Panc1 (cell line): ENCODE measurements at regions not wholly inside any gene's neighbourhood (a gene's known extent, or its start where the extent isn't known, plus 50 kb on each side); places are given as distances from the start of the nearest gene placed in this dataset.

Source experiments
- ATAC-seq: fragments of 200-7000 bp; cut with Tn5 transposase; 2 replicates; pipeline ENCODE4 v1.9.1; 2020; ENCODE audit warnings: mild to moderate bottlenecking, moderate library complexity
- BruUV-seq: library from RNA; stranded (reverse); fragments of 400-500 nt; replicated peaks from 2 replicates; lab custom pipeline; 2021; lab: Mats Ljungman, UMichigan
- CTCF ChIA-PET: fragments of 300-600 bp; sonication (Branson Sonifier 250); formaldehyde crosslinking; loops from one replicate; lab custom pipeline; 2022; ENCODE audit warnings: antibody characterized with exemption; lab: Charles Lee
- POLR2A ChIA-PET: fragments of 300-600 bp; sonication (Branson Sonifier 250); formaldehyde crosslinking; loops from one replicate; lab custom pipeline; 2022; ENCODE audit warnings: antibody characterized with exemption; lab: Charles Lee
- DNase-seq: peaks from one replicate; pipeline ENCODE4 v3.0.0-alpha.2; 2010; ENCODE audit warnings: low read depth, low spot score
- H3K27ac ChIP-seq: 2 replicates; pipeline ENCODE4 v1.5.1; 2011; ENCODE audit warnings: mild to moderate bottlenecking, low read length, inconsistent platforms
- H3K27me3 ChIP-seq: fragments of 200-500 bp; sonication (Bioruptor generic); 2 replicates; pipeline ENCODE4 v1.6.0; 2014; ENCODE audit warnings: low read length, inconsistent platforms; ENCODE audit not compliant: control insufficient read depth, insufficient read depth
- H3K36me3 ChIP-seq: fragments of 200-500 bp; sonication (Bioruptor generic); 2 replicates; pipeline ENCODE4 v1.5.1; 2014; ENCODE audit warnings: inconsistent platforms, mild to moderate bottlenecking, low read length, moderate library complexity; ENCODE audit not compliant: control insufficient read depth, insufficient read depth
- H3K4me1 ChIP-seq: 2 replicates; pipeline ENCODE4 v1.5.1; 2011; ENCODE audit warnings: inconsistent platforms, mild to moderate bottlenecking, low read length, moderate library complexity; ENCODE audit not compliant: control insufficient read depth, insufficient read depth
- H3K4me3 ChIP-seq, 2 experiments: 2 replicates each; pipeline ENCODE4 v1.5.1; 2011 to 2012; ENCODE audit warnings: low read depth in 2 of 2, low read length in 2 of 2, mild to moderate bottlenecking in 2 of 2, inconsistent platforms in 1 of 2, moderate library complexity in 1 of 2
- H3K9me3 ChIP-seq: fragments of 200-500 bp; sonication (Bioruptor generic); 2 replicates; pipeline ENCODE4 v1.5.1; 2014; ENCODE audit warnings: low read depth, mild to moderate bottlenecking, inconsistent platforms, low read length, moderate library complexity; ENCODE audit not compliant: control insufficient read depth, insufficient read depth
- POLR2AphosphoS5 ChIP-seq: IDR thresholded peaks from 2 replicates; pipeline ENCODE4 v1.6.1; 2012; ENCODE audit warnings: mild to moderate bottlenecking, low read depth, low read length, moderate library complexity
- SIN3A ChIP-seq: IDR thresholded peaks from 2 replicates; pipeline ENCODE4 v1.6.1; 2012; ENCODE audit warnings: low read depth, mild to moderate bottlenecking, low read length, moderate library complexity, borderline replicate concordance; ENCODE audit not compliant: insufficient read depth
- TCF7L2 ChIP-seq: IDR thresholded peaks from 2 replicates; pipeline ENCODE4 v1.6.1; 2011; ENCODE audit warnings: mild to moderate bottlenecking, low read depth, low read length, inconsistent platforms
- in situ Hi-C: cut with HindIII; loops from 2 replicates; pipeline ENCODE4 v1.10.0; 2016; ENCODE audit warnings: low sequenced_read_pairs, low pct_unique_long_range_greater_than_20kb
- intact Hi-C: fragments of 100-400 bp; cut with micrococcal nuclease; formaldehyde crosslinking; loops from one replicate; pipeline ENCODE4 v1.10.0; 2022; ENCODE audit not compliant: unreplicated experiment
- TF ChIP-seq, protein P1 (sequence below), 2 experiments: IDR thresholded peaks; 2 replicates each; pipeline ENCODE4 v1.6.1; 2011 to 2012; ENCODE audit warnings: low read depth in 2 of 2, control low read depth in 1 of 2, low read length in 1 of 2, mild to moderate bottlenecking in 1 of 2, moderate library complexity in 1 of 2; ENCODE audit not compliant: insufficient read depth in 1 of 2
- TF ChIP-seq, protein P2 (sequence below): fragments of 450-650 bp; IDR thresholded peaks from 2 replicates; pipeline ENCODE4 v1.5.1; 2017; ENCODE audit warnings: mild to moderate bottlenecking

DNA sequence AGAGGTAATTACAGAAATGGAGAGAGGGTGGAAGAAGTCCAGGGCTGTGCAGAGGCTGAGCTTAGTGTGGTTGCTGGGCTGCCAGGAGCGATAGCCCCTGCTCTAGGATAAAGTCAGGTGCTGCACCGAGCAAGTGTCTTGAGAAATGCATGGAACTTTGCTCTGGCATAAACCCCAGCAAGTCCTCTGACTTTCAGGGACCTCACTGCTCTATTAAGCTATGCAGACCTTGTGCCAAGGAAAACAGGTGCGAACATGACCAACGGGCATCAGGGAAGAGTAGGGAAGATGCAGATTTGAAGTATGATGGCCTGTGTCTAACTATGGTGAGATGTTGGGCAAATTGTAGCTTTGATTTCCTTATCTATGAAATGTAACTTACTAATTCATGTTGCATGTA lies 416.8 kb downstream of the NR2F2 start:
- DNase-seq = no peak
- no peaks in the 10 kb centered on the region for H3K9me3 ChIP-seq
- ATAC-seq = no peak
- no peaks in the 10 kb centered on the region for H3K4me1 ChIP-seq
- no peaks in the 10 kb centered on the region for H3K36me3 ChIP-seq
- ChIA-PET POLR2A (no interaction called here), CTCF (no interaction called here)
- BruUV-seq = no TSS peak
- no peak overlapping the region for H3K27ac ChIP-seq
- H3K4me3 ChIP-seq = no peak overlapping the region
- no peaks in the 10 kb centered on the region for H3K27me3 ChIP-seq
- TF ChIP-seq SIN3A (no peak), POLR2AphosphoS5 (no peak), TCF7L2 (no peak)
- TF ChIP-seq, protein P1, sequence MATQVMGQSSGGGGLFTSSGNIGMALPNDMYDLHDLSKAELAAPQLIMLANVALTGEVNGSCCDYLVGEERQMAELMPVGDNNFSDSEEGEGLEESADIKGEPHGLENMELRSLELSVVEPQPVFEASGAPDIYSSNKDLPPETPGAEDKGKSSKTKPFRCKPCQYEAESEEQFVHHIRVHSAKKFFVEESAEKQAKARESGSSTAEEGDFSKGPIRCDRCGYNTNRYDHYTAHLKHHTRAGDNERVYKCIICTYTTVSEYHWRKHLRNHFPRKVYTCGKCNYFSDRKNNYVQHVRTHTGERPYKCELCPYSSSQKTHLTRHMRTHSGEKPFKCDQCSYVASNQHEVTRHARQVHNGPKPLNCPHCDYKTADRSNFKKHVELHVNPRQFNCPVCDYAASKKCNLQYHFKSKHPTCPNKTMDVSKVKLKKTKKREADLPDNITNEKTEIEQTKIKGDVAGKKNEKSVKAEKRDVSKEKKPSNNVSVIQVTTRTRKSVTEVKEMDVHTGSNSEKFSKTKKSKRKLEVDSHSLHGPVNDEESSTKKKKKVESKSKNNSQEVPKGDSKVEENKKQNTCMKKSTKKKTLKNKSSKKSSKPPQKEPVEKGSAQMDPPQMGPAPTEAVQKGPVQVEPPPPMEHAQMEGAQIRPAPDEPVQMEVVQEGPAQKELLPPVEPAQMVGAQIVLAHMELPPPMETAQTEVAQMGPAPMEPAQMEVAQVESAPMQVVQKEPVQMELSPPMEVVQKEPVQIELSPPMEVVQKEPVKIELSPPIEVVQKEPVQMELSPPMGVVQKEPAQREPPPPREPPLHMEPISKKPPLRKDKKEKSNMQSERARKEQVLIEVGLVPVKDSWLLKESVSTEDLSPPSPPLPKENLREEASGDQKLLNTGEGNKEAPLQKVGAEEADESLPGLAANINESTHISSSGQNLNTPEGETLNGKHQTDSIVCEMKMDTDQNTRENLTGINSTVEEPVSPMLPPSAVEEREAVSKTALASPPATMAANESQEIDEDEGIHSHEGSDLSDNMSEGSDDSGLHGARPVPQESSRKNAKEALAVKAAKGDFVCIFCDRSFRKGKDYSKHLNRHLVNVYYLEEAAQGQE (IDR thresholded peaks at IDR 0.05; ENCODE audit: insufficient read depth in 1 of 2, low read depth in 2 of 2, low read length in 1 of 2) = no peak
- TF ChIP-seq, protein P2, sequence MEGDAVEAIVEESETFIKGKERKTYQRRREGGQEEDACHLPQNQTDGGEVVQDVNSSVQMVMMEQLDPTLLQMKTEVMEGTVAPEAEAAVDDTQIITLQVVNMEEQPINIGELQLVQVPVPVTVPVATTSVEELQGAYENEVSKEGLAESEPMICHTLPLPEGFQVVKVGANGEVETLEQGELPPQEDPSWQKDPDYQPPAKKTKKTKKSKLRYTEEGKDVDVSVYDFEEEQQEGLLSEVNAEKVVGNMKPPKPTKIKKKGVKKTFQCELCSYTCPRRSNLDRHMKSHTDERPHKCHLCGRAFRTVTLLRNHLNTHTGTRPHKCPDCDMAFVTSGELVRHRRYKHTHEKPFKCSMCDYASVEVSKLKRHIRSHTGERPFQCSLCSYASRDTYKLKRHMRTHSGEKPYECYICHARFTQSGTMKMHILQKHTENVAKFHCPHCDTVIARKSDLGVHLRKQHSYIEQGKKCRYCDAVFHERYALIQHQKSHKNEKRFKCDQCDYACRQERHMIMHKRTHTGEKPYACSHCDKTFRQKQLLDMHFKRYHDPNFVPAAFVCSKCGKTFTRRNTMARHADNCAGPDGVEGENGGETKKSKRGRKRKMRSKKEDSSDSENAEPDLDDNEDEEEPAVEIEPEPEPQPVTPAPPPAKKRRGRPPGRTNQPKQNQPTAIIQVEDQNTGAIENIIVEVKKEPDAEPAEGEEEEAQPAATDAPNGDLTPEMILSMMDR = no peak
- in situ Hi-C loops (no loop called here), intact Hi-C loops (no loop called here)

DNA sequence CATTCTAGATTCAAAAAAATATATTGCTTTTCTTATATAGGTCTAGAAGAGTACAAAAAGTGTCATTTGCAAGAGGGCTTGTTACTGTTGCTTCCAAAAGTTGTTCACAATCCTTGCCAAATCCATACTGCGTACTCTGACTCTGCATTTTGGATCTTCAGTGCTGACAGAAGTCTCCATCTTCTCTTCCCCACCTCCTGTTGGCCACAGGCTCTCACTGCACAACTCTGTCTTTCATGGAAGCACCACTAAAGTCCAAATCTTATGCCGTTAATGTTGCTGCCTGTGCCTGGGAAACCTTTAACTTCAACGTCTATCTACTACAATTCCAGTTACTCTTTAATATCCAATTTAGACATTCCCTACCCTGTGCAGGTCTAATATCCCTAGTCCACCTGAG lies 419.9 kb downstream of the NR2F2 start:
- DNase-seq (no peak), ATAC-seq (no peak)
- ChIA-PET CTCF (no interaction called here), POLR2A (no interaction called here)
- intact Hi-C loops = no loop called here
- BruUV-seq = no TSS peak
- TF ChIP-seq, protein P1 (IDR thresholded peaks at IDR 0.05; ENCODE audit: insufficient read depth in 1 of 2, low read depth in 2 of 2, low read length in 1 of 2) = no peak
- TF ChIP-seq, protein P2 = no peak
- TF ChIP-seq TCF7L2 (no peak), POLR2AphosphoS5 (no peak), SIN3A (no peak)
- Histone ChIP-seq H3K9me3 (no peaks in the 10 kb centered on the region), H3K27ac (no peak overlapping the region), H3K27me3 (no peaks in the 10 kb centered on the region), H3K4me1 (no peaks in the 10 kb centered on the region), H3K4me3 (no peak overlapping the region), H3K36me3 (no peaks in the 10 kb centered on the region)
- in situ Hi-C loops = no loop called here
